ENCODE measurements at regions not wholly inside any gene's neighbourhood (a gene's known extent, or its start where the extent isn't known, plus 50 kb on each side); places are given as distances from the start of the nearest gene placed in this dataset.

- TF ChIP-seq CBX5 (IDR thresholded peaks at IDR 0.05; ENCODE audit: borderline replicate concordance, low read depth), result no peak
Measured at GRCh38 chr9:13967438-13967837, 346.5 kb downstream of the NFIB start (continued).

DNA sequence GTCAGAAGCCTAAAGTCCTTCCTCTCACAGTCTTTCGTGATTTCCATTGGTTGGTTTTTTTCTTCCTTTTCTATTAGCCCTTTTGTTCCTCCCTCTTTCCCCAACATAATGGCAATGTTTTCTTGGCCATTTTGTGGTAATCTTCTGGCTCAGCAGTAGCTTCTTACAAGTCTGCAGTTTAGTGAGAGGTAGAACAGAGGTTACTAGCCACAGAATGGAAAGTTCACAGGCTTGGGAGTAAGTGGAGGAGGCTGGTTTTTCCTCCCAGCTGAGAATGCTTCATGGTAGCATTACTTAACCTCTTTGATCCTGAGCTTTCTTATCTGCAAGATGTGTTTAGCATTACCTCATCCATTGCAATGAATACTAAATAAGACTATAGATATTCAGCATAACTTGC is 346.9 kb downstream of the NFIB start:
- no peak for DNase-seq (ENCODE audit: extremely low read depth in 1 of 4, low spot score in 3 of 4)
- no peak overlapping the region for H3K4me3 ChIP-seq
- no peak for ATAC-seq
- no CpG with 5 or more reads among the region's 1 CpG for WGBS (ENCODE audit: insufficient coverage, low coverage, missing lambda C conversion rate)
- no peaks in the 10 kb centered on the region for H3K4me1 ChIP-seq (replicated peaks in 1 of 2; ENCODE audit: control insufficient read depth in 2 of 2, insufficient read depth in 2 of 2, low read length in 2 of 2)
- BruUV-seq (replicated peaks), result no TSS peak
- intact Hi-C loops (cut with micrococcal nuclease) (no loop called here), in situ Hi-C loops (cut with MboI) (loop anchor here (10.0 kb wide), 1 partner anchor 388 kb away; no protein-coding TSS in a partner anchor)
- H3K9ac ChIP-seq (ENCODE audit: insufficient read depth in 1 of 2, low read depth in 2 of 2, low read length in 2 of 2), result no peak overlapping the region
- no peak overlapping the region for H2AFZ ChIP-seq (ENCODE audit: low read depth, low read length)
- H3K27me3 ChIP-seq (ENCODE audit: control insufficient read depth in 2 of 2, insufficient read depth in 2 of 2, low read length in 2 of 2), result no peaks in the 10 kb centered on the region; a peak in 1 of 5 replicates
- no peaks in the 10 kb centered on the region for H3K9me1 ChIP-seq (ENCODE audit: control insufficient read depth, insufficient read depth, low read length)
- H3K79me2 ChIP-seq (ENCODE audit: control insufficient read depth, insufficient read depth, low read length), result no peaks in the 10 kb centered on the region
- H3K4me2 ChIP-seq (ENCODE audit: insufficient read depth, low read length), result no peak overlapping the region
- FAIRE-seq, result no peak
- H4K20me1 ChIP-seq (replicated peaks; ENCODE audit: control insufficient read depth, insufficient read depth, low read length), result no peaks in the 10 kb centered on the region
- ChIA-PET CTCF (ENCODE audit: low intra/inter-chr PET ratio) (no interaction called here), POLR2A (no interaction called here)
- H3K36me3 ChIP-seq (ENCODE audit: control insufficient read depth, insufficient read depth, low read length), result no peaks in the 10 kb centered on the region
- H3K9me3 ChIP-seq (replicated peaks; ENCODE audit: control insufficient read depth, insufficient read depth, low read depth, low read length), result no peaks in the 10 kb centered on the region
- H3K27ac ChIP-seq (ENCODE audit: extremely low read depth, low read depth, low read length), result no peak overlapping the region
- TF ChIP-seq ZZZ3 (IDR thresholded peaks at IDR 0.05) (no peak), ZNF143 (CRISPR knock-in tag; IDR thresholded peaks at IDR 0.05) (no peak), ZNF584 (CRISPR knock-in tag; IDR thresholded peaks at IDR 0.05; ENCODE audit: low read depth) (no peak), NFE2 (IDR thresholded peaks at IDR 0.05; ENCODE audit: low read depth) (no peak), FOXJ3 (CRISPR knock-in tag; IDR thresholded peaks at IDR 0.05) (no peak), BDP1 (IDR thresholded peaks at IDR 0.05; ENCODE audit: insufficient read depth, insufficient read length) (no peak), MYBL2 (IDR thresholded peaks at IDR 0.05; ENCODE audit: low read depth) (no peak), MYBL2 (CRISPR knock-in tag; IDR thresholded peaks at IDR 0.05; ENCODE audit: borderline replicate concordance) (no peak), NRF1 (conservative IDR thresholded peaks at IDR 0.05 in 1 of 2, IDR thresholded peaks at IDR 0.05 in 1 of 2) (no peak), ZNF639 (CRISPR knock-in tag; conservative IDR thresholded peaks at IDR 0.05 in 1 of 2, IDR thresholded peaks at IDR 0.05 in 1 of 2) (no peak), RBM22 (IDR thresholded peaks at IDR 0.05; ENCODE audit: low read depth, low read length, poor library complexity, severe bottlenecking) (no peak), RBM39 (optimal IDR thresholded peaks at IDR 0.05; ENCODE audit: low read depth, low read length) (no peak), ZNF3 (CRISPR knock-in tag; IDR thresholded peaks at IDR 0.05) (no peak), CBX1 (IDR thresholded peaks at IDR 0.05; ENCODE audit: low read depth) (no peak), ZNF124 (CRISPR knock-in tag; IDR thresholded peaks at IDR 0.05) (no peak)
- TF ChIP-seq, protein P1, sequence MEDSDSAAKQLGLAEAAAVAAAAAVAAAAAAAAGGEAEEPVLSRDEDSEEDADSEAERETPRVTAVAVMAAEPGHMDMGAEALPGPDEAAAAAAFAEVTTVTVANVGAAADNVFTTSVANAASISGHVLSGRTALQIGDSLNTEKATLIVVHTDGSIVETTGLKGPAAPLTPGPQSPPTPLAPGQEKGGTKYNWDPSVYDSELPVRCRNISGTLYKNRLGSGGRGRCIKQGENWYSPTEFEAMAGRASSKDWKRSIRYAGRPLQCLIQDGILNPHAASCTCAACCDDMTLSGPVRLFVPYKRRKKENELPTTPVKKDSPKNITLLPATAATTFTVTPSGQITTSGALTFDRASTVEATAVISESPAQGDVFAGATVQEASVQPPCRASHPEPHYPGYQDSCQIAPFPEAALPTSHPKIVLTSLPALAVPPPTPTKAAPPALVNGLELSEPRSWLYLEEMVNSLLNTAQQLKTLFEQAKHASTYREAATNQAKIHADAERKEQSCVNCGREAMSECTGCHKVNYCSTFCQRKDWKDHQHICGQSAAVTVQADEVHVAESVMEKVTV (CRISPR knock-in tag; IDR thresholded peaks at IDR 0.05), result no peak
- TF ChIP-seq, protein P2, sequence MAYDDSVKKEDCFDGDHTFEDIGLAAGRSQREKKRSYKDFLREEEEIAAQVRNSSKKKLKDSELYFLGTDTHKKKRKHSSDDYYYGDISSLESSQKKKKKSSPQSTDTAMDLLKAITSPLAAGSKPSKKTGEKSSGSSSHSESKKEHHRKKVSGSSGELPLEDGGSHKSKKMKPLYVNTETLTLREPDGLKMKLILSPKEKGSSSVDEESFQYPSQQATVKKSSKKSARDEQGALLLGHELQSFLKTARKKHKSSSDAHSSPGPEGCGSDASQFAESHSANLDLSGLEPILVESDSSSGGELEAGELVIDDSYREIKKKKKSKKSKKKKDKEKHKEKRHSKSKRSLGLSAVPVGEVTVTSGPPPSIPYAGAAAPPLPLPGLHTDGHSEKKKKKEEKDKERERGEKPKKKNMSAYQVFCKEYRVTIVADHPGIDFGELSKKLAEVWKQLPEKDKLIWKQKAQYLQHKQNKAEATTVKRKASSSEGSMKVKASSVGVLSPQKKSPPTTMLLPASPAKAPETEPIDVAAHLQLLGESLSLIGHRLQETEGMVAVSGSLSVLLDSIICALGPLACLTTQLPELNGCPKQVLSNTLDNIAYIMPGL (CRISPR knock-in tag; IDR thresholded peaks at IDR 0.05), result no peak

Measured in K562 (cell line).